ENCODE measurements at regions not wholly inside any gene's neighbourhood (a gene's known extent, or its start where the extent isn't known, plus 50 kb on each side); places are given as distances from the start of the nearest gene placed in this dataset.
A peak's percentile ranks its signal among the peaks of the same experiment; 100 is the strongest.
"Not testable (repeated sequence)": the region's sequence is repeated elsewhere in the genome, so short reads cannot be mapped to it uniquely, and the experiment has no call there.

DNA sequence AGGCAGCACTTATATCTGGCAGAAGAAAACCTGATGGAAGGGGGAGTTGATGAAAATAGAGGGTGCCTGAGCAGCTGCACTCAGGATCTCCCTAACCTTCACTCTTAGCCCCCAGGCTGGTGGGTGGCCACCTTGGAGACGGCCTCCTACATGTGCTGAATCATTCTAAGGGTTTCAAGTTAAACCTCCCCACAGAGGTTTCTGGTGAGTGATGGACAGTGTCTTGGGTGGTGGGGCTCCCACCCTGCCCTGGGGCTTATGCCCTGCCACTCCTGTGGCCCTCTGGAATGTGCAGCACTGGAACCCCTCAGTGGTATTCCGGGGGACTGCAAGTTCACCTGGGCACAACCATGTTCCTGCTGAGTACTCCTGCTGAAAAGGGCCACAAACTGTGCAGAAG lies 357.2 kb downstream of the CD83 start:
- DNase-seq, result peak in 8 of 42 donors; percentile 12 to 47 (median 29)
- intact Hi-C loops (cut with DNase I), result no loop called here

DNA sequence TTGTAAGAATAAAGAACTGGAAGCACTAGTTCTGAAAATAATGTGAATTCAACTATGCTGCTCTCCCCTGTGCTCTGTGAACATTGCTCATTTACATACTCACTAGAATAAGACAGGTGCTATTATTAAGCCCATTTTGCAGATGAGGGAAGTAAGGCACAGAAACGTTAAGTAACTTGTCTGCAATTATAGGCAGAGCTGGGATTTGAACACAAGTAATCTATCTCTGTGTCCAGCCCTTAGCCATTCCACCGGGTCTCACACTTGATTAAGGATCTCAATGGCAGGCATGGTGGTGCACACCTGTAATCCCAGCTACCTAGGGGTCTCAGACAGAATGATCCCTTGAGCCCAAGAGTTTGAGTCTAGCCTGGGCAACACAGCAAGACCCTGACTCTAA lies 357.7 kb downstream of the CD83 start:
- intact Hi-C loops (cut with DNase I), result no loop called here
- no peak for DNase-seq

DNA sequence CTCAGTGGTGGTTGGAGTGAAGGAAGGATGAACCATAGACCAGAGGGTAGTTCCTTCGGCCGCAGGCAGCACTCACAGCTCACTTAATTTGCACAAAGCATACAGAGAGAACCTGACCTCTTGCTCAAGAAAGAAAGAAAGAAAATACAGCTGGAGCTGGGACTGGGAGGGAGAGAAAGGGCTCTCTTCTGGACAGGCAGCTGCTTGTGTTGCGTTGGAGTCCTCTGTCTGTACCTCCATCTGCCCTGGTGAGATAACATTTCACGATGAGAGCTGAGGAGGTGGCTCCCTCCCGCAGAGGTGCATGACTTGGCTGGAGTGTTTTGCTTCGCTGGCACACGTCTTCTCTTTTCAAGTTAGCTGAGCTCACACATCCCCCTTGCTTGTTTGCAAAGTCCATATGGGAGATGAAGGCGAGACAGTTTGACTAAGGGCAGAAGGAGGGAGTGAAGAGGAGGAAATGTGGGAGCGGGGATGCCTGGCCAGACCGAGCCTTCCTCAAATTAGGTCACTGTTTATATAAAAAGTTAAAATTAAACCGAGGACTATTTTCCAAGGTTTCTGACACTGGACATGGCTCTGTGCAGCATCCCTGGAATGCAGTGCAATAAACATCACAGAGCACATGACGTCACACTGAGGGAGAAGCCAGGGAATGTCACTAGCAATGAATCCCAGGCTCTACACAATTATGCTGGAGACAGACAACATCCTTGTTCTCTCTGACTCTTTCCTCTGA lies 359.4 kb downstream of the CD83 start:
- DNase-seq, result no peak
- intact Hi-C loops (cut with DNase I), result no loop called here

DNA sequence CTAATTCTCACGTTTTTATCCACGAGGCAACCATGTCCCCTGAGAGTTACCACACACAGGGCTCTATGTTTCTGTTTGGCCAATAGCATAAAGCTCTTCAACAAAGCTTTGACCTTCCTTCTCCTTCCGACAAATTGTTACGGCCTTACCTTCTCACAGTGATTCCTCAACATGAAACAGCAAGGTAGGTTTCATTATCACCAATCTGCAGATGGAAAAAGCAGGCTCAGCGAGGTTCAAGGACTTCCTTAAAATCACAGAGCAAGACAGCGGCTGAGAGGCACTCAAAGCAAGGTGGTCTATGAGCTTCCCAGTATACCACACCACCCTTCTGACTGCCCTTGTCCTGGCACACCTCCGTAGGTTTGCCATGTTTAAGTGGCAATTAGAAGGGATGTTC lies 360.0 kb downstream of the CD83 start:
- intact Hi-C loops (cut with DNase I), result no loop called here
- DNase-seq, result no peak

DNA sequence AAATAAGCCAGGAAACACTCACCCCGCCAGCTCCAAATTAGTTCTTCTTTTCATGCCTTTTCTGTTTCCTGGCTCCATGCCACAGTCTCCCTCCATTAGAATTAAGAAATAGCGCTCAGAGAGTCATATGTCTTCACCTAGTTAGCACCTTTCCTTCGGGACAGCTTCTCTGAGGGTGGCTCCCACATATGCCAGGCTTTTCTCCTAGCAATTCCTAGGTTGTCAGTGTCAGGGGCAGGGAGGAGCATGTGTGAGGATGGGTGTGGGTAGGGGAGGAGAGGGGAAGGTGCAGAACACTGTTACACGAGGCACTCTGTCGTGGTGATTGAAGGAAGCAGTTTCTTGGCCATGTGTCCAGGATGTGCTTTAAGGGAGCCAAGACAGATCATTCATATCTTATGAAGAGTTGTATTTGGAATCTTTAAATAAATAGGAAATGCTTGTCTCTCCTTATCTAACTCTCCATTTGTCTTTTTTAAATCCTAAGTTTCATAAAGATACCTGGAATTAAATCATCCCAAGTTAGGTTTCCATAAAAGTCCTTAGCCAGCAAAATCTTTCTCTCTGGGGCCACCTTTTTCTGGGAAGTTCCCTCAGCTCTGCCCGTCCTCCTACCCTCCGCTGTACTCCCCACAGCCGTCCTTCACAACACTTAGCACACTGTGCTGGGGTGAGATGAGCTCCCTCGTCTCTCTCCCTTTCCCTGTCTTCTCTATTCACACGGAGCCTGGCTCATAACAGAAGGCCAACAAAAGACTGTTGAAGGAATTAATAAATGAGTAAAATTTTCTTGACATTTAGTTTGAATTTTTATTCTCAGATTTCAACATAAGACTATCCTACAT lies 361.0 kb downstream of the CD83 start:
- intact Hi-C loops (cut with DNase I), result no loop called here
- peak in 1 of 42 donors; percentile 25 for DNase-seq

DNA sequence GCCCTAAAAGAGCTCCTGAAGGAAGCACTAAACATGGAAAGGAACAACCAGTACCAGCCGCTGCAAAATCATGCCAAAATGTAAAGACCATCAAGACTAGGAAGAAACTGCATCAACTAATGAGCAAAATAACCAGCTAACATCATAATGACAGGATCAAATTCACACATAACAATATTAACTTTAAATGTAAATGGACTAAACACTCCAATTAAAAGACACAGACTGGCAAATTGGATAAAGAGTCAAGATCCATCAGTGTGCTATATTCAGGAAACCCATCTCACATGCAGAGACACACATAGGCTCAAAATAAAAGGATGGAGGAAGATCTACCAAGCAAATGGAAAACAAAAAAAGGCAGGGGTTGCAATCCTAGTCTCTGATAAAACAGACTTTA lies 364.4 kb downstream of the CD83 start:
- DNase-seq; intact Hi-C loops (cut with DNase I): not testable (repeated sequence)

DNA sequence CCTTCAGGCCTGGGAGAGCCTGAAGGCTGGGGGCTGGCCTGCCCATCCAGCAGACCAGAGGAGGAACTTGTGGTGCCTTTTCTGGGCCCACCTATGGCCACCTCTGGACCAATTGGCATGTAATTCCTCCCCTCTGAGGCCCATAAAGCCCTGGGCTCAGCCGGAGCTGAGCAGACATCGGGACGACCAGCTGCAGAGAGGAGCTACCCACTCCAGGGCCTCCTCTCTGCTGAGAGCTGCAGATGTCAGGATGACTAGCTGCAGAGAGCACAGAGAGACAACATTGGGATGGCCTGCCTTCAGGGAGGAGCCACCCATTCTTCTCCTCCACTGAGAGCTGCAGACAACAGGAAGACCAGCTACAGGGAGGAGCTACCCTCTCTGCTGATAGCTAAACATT lies 370.1 kb downstream of the CD83 start:
- intact Hi-C loops (cut with DNase I), result no loop called here
- no peak for DNase-seq

DNA sequence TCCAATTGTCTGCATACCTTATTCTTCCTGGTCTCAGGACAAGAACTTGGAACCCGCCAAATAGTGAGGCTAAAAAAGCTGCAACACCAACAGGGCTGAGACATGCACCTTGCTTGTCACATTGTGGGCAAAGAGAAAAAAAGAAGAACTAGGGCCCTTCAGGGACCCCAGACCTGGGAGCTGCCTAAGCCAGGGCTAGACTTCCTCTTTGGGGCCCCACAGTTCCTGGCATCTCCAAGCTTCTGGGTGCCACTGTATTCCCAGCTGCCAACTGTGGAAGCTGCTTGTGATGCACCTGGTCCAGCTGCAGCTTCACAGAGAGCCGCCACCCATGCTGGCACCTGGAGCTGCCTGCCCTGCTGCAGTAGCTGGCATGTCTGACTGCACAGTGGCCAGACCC lies 370.6 kb downstream of the CD83 start:
- intact Hi-C loops (cut with DNase I), result no loop called here
- DNase-seq, result no peak

DNA sequence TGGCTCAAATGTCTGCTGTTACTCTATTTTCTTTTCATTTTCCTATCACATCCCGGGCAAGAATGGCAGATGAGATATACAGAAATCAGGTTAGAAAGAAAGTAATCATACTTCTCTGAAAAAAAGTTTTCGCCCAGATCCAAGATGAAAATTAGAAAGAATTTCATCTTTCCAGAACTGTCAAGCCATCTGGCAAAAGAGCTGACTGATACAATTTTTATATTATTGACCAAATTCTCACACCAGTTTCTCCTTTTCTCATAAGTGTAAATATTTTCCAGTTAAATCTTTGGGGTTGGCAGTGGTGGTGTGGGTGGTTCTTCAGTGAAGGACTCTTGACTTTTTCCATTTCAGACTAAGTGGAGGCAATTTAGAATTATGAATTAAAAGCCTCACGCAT lies 371.9 kb downstream of the CD83 start:
- intact Hi-C loops (cut with DNase I), result no loop called here
- no peak for DNase-seq

DNA sequence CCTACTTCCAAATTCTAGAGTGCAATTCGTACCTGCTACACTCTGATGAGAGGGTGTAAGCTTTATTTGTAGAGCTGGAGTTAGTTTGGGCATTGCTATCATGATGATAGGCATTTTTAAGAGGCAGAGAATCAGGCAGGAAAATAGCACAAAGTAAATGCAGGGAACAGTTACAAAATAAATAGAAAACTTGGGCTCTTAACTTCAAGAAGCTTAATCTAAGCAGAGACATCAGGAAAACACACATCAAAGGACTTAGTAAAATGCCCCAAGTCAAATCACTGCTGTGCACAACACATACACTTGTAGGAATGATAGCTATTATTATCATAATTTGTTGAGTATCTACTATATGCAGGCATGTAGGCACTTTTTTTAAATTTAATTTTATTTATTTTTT lies 381.2 kb downstream of the CD83 start:
- DNase-seq, result no peak
- intact Hi-C loops (cut with DNase I), result no loop called here

DNA sequence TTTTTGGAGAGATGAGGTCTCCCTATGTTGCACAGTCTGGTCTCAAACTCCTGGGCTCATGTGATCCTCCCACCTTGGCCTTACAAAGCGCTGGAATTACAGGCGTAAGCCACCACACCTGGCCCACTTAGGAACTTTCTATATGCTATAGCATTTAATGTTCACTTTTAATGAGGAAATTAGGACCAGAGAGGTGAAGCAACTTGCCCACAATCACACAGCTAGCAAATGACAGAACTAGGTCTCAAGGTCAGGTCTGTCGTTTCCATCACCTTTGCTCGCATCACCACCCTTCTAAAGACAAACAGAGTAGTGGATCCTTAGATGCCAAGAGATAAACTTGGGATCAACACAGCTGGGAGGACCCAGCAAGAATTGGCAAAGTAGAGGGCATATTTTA lies 381.7 kb downstream of the CD83 start:
- intact Hi-C loops (cut with DNase I), result no loop called here
- DNase-seq, result no peak

DNA sequence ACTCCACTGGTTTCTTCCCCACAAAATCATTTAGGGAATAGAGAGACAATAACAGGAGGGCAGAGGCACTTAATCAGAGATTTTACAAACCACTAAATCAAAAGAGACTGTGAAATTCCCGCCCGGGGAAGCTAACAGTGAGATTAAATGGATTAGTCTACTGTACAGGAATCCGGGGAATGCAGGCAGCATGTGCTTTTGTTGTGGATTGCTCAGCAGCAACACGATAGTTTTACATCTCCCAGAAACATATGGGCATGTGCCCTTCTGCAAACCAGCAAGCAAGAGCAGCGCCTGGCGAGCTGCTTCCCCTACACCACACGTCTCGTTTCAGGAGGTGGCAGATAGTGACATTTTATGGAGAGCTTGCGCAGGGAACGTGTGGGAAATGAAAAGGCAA lies 382.3 kb downstream of the CD83 start:
- intact Hi-C loops (cut with DNase I), result no loop called here
- DNase-seq, result peak in 13 of 42 donors; percentile 6 to 47 (median 19)

DNA sequence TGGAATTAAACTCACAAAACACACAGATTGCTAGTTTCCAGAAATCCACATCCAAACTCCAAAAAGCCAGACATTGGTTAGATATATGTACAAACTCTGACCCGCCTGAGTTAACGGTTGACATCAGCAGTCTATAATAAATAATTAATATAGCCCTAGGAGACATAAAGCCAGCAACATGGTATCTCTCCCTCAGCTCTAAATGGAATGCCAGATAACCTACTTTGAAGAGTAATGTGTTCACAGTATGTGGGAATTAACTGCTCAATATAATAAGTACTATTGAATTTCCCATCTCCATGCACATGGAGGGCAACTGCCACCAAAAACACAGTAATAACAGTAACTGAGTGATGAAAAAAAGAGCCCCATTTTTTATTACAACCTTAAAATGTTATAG lies 383.2 kb downstream of the CD83 start:
- DNase-seq, result no peak
- intact Hi-C loops (cut with DNase I), result no loop called here

DNA sequence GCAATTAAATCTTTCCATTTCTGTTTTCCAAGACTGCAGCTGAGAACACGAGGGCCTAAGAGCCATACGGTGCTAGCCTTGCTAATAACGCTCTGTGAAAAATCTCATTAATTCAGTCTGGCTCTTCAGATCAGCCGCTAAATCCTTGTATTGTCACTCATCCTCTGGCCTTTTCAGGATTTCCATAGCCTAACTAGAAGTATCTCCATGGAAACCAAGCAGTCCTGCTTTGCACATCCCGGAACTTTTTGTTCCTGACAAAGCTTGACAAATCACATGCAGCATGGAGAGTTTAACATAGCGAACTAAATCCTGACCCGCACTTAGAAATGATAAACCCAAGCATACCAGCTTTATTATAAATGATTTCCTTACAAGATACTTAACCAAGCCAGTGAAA lies 383.7 kb downstream of the CD83 start:
- DNase-seq, result peak in 4 of 42 donors; percentile 7 to 39 (median 16)
- intact Hi-C loops (cut with DNase I), result no loop called here

DNA sequence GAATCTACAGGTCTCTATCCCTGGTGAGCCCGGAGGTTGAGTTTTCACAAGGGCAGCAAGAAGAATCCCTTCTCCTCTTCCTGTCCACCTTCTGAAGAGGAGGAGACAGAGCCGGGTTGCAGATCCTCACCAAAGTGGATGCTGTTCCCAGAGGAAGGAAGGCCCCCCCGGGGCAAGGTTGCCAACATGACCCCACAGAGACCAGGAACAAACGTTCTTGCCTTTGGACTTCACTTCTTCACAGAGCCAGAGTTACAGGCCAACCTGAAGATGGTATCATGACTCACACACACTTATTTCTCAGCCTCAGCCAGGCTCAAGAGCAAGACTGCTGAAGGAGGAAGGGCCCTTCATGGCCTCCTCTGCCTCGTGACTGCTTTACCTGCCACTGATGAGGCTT lies 384.3 kb downstream of the CD83 start:
- intact Hi-C loops (cut with DNase I), result no loop called here
- no peak for DNase-seq

DNA sequence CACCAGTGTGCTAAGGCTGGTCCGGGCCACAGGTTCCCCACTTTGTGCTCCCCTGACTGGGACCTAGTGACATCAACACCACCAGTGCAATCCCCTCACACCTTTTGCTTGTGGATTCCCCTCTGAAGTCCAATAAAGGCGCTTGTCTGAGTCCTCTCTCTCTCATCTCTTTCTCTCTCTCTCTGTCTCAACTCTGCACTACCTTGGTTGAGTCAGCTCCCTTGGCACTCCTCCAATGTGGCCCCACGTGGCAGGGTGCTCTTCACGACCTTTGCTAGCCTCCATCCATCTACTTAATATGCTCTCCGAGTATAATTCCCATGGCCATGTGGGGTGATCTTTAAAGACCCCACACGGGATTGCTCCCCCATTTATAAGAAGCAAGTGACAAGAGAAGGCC lies 385.0 kb downstream of the CD83 start:
- intact Hi-C loops (cut with DNase I), result no loop called here
- no peak for DNase-seq

DNA sequence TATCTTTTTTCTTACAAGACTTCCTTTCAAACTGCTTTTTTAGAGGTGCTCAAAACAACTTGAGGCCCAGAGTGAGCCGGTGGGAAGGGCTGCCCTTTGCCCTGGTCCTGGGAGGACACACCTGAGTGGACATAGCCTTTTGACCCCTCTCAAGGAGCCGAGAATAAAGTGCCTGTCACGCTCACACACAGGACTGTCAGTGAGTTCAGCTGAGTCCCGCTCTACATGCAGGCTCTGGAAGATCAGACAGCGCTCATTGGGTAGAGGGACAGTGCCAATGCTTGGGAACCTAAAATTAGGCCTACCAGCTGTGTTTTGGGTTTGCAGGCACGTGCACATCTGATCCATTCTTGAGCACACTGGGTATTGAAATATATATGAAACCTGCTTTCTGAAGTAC lies 387.8 kb downstream of the CD83 start:
- intact Hi-C loops (cut with DNase I), result no loop called here
- peak in 1 of 42 donors; percentile 12 for DNase-seq

DNA sequence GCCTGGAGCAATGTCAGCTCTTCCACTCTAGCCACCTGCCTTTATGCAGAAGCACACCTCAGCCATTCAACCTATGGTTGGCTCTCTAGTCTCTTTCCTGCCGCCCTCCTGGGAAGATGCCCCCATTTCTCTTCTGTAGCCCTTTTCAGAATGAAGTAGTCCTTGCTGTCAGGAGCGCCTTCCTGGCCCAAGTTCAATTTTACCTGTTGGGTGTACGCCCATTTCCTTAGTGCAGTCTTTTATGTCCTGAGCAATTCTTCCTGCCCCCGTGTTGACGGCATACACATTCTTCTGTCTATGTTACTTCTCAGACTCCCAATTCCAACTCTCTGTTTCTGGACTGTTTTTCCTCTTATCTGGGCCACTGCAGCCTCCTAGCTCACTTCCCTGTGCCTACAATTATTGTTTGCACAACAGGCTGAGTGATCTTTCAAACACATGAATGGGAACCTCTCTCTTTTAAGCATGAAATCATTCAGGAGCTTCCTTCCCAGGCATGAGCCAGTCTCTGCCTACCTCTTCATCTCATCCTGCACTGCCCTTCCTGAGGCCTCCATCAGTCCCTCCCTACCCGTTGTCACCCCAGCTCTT lies 389.2 kb downstream of the CD83 start:
- no peak for DNase-seq
- intact Hi-C loops (cut with DNase I), result no loop called here

DNA sequence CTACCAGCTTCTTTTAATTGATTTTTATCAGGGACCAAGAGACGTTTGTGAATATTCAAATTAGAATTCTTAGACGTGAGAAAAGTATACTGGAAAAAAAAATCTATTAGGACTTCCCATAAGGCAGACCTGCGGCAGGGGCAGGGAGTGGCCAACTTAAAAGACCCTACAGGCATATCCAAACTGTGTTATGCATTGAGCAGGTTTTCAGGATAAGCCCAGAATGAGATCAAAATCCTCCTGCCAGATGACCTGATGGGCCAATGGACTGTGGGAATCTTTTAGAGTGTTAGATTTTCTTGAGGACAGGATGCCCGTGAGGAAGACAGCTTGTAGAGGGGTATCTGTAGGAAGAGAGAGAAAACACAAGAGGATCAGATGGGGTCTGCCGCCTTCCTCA lies 391.5 kb downstream of the CD83 start:
- DNase-seq, result no peak
- intact Hi-C loops (cut with DNase I), result no loop called here

DNA sequence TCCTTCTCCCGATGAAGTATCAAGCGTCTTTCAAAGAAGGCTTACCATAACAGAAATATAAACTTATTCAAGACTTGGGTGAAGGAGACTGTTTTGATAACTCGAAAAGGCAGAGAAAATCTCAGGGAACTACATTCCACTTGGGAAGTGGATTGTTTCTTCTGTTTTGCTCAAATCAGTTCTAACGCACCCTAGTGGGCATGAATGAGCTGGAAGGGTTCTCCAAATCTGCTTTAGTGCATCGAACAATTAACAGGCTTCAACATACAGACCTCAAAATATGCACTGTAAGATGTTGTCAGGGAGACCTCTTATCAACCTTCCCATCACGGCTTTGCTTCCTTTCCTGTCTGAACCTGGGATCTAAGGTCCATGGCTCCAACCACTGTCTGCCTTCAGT lies 392.5 kb downstream of the CD83 start:
- DNase-seq, result no peak
- intact Hi-C loops (cut with DNase I), result no loop called here

Measured in head of caudate nucleus (tissue), 42 donors.